ENCODE measurements at regions not wholly inside any gene's neighbourhood (a gene's known extent, or its start where the extent isn't known, plus 50 kb on each side); places are given as distances from the start of the nearest gene placed in this dataset.

DNA sequence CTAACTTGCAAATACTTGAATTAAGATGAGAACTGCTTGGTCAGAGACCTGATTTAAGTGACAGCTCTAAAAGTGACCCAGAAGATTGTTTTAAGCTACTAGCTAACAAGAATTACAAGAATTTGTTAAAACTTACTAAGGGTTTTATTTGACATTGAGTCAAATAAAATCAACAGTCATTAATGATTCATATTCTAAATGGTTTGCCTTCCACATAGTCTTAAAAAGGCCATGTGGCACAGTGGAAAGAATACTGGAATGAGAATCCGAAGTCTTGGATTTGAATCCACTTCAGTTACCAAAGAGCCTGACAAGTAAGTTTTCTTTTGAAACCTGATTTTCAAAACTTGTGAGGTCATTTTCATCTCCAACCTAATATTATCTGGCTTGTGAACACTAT is 489.3 kb downstream of the ADCYAP1 start:
- H4K12ac ChIP-seq (ENCODE audit: low read depth, low read length) = no peak overlapping the region

DNA sequence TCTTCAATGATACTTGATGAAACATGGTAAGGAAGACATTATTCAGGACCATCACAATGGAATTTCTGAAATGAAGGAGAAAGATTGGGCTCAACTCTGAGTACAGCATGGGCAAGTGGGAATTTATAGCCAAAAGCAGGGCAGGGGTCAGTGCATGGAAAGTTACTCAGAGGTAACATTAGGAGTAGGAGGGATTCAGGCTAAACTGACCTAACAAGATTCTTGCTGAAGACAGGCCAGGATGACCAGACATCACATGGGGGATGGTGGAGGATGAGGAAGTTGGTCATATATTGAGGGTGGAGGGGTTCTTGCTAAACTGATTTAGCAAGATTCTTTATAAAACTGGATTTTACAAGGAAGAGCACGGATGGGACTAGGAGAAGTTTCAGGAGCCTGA is 489.8 kb downstream of the ADCYAP1 start:
- H2AFZ ChIP-seq (ENCODE audit: insufficient read depth, low read length, poor library complexity) = no peak overlapping the region
- peaks cover 3 to 9% of the 10 kb centered on the region in 2 experiments for H3K4me1 ChIP-seq (ENCODE audit: control insufficient read depth in 1 of 2, insufficient read depth in 2 of 2, low read length in 2 of 2)
- no peaks in the 10 kb centered on the region for H3K36me3 ChIP-seq (ENCODE audit: control insufficient read depth in 1 of 2, insufficient read depth in 2 of 2, low read length in 2 of 2)
- no peak overlapping the region for H2AK5ac ChIP-seq (ENCODE audit: low read length)
- no peak overlapping the region for H3K23ac ChIP-seq (ENCODE audit: low read length)
- H3K9ac ChIP-seq (ENCODE audit: low read length) = no peak overlapping the region
- no peak overlapping the region for H4K91ac ChIP-seq (ENCODE audit: low read depth, low read length)
- no peak overlapping the region for H2BK12ac ChIP-seq (ENCODE audit: low read length)
- no peak overlapping the region for H3K4me3 ChIP-seq (ENCODE audit: low read depth, low read length)
- H3K27me3 ChIP-seq (ENCODE audit: insufficient read depth, low read length) = no peaks in the 10 kb centered on the region
- H3K18ac ChIP-seq (ENCODE audit: low read length) = no peak overlapping the region
- H4K12ac ChIP-seq (ENCODE audit: low read depth, low read length) = no peak overlapping the region
- no peaks in the 10 kb centered on the region for H3K9me3 ChIP-seq (ENCODE audit: insufficient read depth, low read depth, low read length)
- H3K4me2 ChIP-seq (ENCODE audit: low read length) = peak overlapping the region; percentile 10
- peak; percentile 41 to 76 for DNase-seq
- WGBS (ENCODE audit: extremely low coverage, insufficient coverage, insufficient read length) = no CpG with 5 or more reads among the region's 1 CpG
- H2BK120ac ChIP-seq (ENCODE audit: insufficient read depth, low read length, poor library complexity) = no peak overlapping the region
- no peaks in the 10 kb centered on the region for H3K79me1 ChIP-seq (ENCODE audit: low read length)
- H3K79me2 ChIP-seq (ENCODE audit: control insufficient read depth, insufficient read depth, low read length, poor library complexity) = no peaks in the 10 kb centered on the region
- H3K27ac ChIP-seq (ENCODE audit: low read depth, low read length) = no peak overlapping the region
- no peak overlapping the region for H3K4ac ChIP-seq (ENCODE audit: low read depth, low read length)
- no peak overlapping the region for H3K14ac ChIP-seq (ENCODE audit: low read length)
- peak overlapping the region; percentile 56 for H4K8ac ChIP-seq (ENCODE audit: low read depth, low read length)
- H2BK5ac ChIP-seq (ENCODE audit: low read depth, low read length, poor library complexity) = no peak overlapping the region

More for the DNA sequence above, 489.3 kb downstream of the ADCYAP1 start:
- H3K18ac ChIP-seq (ENCODE audit: low read length) = no peak overlapping the region
- no peak overlapping the region for H2BK5ac ChIP-seq (ENCODE audit: low read depth, low read length, poor library complexity)
- H3K9ac ChIP-seq (ENCODE audit: low read length) = no peak overlapping the region
- no peaks in the 10 kb centered on the region for H3K79me2 ChIP-seq (ENCODE audit: control insufficient read depth, insufficient read depth, low read length, poor library complexity)
- WGBS (ENCODE audit: extremely low coverage, insufficient coverage, insufficient read length) = no CpG with 5 or more reads among the region's 1 CpG
- H2AK5ac ChIP-seq (ENCODE audit: low read length) = no peak overlapping the region
- no peaks in the 10 kb centered on the region for H3K9me3 ChIP-seq (ENCODE audit: insufficient read depth, low read depth, low read length)
- no peaks in the 10 kb centered on the region for H3K36me3 ChIP-seq (ENCODE audit: control insufficient read depth in 1 of 2, insufficient read depth in 2 of 2, low read length in 2 of 2)
- H3K4me1 ChIP-seq (ENCODE audit: control insufficient read depth in 1 of 2, insufficient read depth in 2 of 2, low read length in 2 of 2) = peaks cover 3 to 9% of the 10 kb centered on the region in 2 experiments
- H3K27ac ChIP-seq (ENCODE audit: low read depth, low read length) = no peak overlapping the region
- H3K4ac ChIP-seq (ENCODE audit: low read depth, low read length) = no peak overlapping the region
- H3K14ac ChIP-seq (ENCODE audit: low read length) = no peak overlapping the region
- no peaks in the 10 kb centered on the region for H3K27me3 ChIP-seq (ENCODE audit: insufficient read depth, low read length)
- no peak overlapping the region for H2BK120ac ChIP-seq (ENCODE audit: insufficient read depth, low read length, poor library complexity)
- no peak overlapping the region for H3K4me3 ChIP-seq (ENCODE audit: low read depth, low read length)
- no peak overlapping the region for H2BK12ac ChIP-seq (ENCODE audit: low read length)
- no peak overlapping the region for H3K23ac ChIP-seq (ENCODE audit: low read length)
- no peak overlapping the region for H2AFZ ChIP-seq (ENCODE audit: insufficient read depth, low read length, poor library complexity)
- H3K4me2 ChIP-seq (ENCODE audit: low read length) = no peak overlapping the region
- DNase-seq = peak in 1 of 2 donors; percentile 1
- H4K91ac ChIP-seq (ENCODE audit: low read depth, low read length) = no peak overlapping the region
- H4K8ac ChIP-seq (ENCODE audit: low read depth, low read length) = no peak overlapping the region
- H3K79me1 ChIP-seq (ENCODE audit: low read length) = no peaks in the 10 kb centered on the region

DNA sequence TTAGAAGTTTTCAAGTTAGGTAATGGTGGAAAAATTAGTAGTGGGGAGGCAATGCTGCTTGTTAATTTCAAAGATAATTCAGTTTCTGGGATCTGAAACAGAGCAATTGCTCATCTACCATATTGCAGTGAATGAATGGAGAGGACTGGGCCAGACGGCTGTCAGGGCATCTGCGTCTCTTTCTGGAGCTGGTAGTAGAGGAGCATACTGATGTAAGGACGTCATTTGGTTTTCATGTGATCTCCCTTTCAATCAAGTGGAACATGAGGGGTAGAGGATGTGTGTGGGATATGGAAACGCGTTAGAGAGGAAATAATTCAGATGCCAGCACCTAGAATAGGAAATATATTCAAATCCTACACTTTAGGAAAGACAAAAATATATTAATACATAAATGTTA is 490.3 kb downstream of the ADCYAP1 start:
- Histone ChIP-seq H2BK120ac (ENCODE audit: insufficient read depth, low read length, poor library complexity) (no peak overlapping the region), H3K36me3 (ENCODE audit: control insufficient read depth in 1 of 2, insufficient read depth in 2 of 2, low read length in 2 of 2) (no peaks in the 10 kb centered on the region), H3K9me3 (ENCODE audit: insufficient read depth, low read depth, low read length) (no peaks in the 10 kb centered on the region), H3K79me1 (ENCODE audit: low read length) (no peaks in the 10 kb centered on the region), H3K4me1 (ENCODE audit: control insufficient read depth in 1 of 2, insufficient read depth in 2 of 2, low read length in 2 of 2) (peaks cover 3 to 9% of the 10 kb centered on the region in 2 experiments), H3K4me3 (ENCODE audit: low read depth, low read length) (no peak overlapping the region), H3K23ac (ENCODE audit: low read length) (no peak overlapping the region), H2BK12ac (ENCODE audit: low read length) (peak overlapping the region; percentile 72), H4K91ac (ENCODE audit: low read depth, low read length) (peak overlapping the region; percentile 57), H3K18ac (ENCODE audit: low read length) (no peak overlapping the region), H3K27ac (ENCODE audit: low read depth, low read length) (no peak overlapping the region), H4K12ac (ENCODE audit: low read depth, low read length) (no peak overlapping the region), H3K4ac (ENCODE audit: low read depth, low read length) (no peak overlapping the region), H4K8ac (ENCODE audit: low read depth, low read length) (no peak overlapping the region), H3K14ac (ENCODE audit: low read length) (no peak overlapping the region), H2BK5ac (ENCODE audit: low read depth, low read length, poor library complexity) (no peak overlapping the region), H3K4me2 (ENCODE audit: low read length) (no peak overlapping the region), H3K27me3 (ENCODE audit: insufficient read depth, low read length) (no peaks in the 10 kb centered on the region), H2AFZ (ENCODE audit: insufficient read depth, low read length, poor library complexity) (no peak overlapping the region), H3K9ac (ENCODE audit: low read length) (no peak overlapping the region), H2AK5ac (ENCODE audit: low read length) (no peak overlapping the region), H3K79me2 (ENCODE audit: control insufficient read depth, insufficient read depth, low read length, poor library complexity) (no peaks in the 10 kb centered on the region)
- peak; percentile 13 to 66 for DNase-seq
- WGBS (ENCODE audit: extremely low coverage, insufficient coverage, insufficient read length) = no CpG with 5 or more reads among the region's 5 CpGs

DNA sequence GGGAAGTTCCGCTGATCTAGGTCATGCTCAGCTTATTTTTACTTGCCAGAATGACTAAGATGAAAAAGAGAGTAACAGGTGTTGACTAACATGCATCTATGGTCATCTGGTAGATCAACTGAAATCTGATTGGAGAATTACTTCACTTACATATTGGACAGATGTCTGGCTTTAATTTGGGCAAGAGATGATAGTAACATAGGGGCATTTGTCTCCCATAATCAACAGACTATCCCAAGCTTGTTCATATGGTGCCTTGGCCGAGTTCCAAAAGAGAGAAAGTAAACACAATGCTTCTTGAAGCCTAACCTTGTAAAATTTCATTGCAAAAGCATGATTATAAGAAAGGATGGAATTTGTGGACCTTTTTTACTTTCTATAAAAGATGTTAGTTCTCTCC is 503.7 kb downstream of the ADCYAP1 start:
- no CpG with 5 or more reads among the region's 2 CpGs for WGBS (ENCODE audit: extremely low coverage, insufficient coverage, insufficient read length)
- no peak overlapping the region for H3K9ac ChIP-seq (ENCODE audit: low read length)
- H3K4me2 ChIP-seq (ENCODE audit: low read length) = no peak overlapping the region
- no peak overlapping the region for H2BK5ac ChIP-seq (ENCODE audit: low read depth, low read length, poor library complexity)
- H3K79me2 ChIP-seq (ENCODE audit: control insufficient read depth, insufficient read depth, low read length, poor library complexity) = no peaks in the 10 kb centered on the region
- no peak overlapping the region for H4K91ac ChIP-seq (ENCODE audit: low read depth, low read length)
- H3K14ac ChIP-seq (ENCODE audit: low read length) = no peak overlapping the region
- H2BK12ac ChIP-seq (ENCODE audit: low read length) = no peak overlapping the region
- no peaks in the 10 kb centered on the region for H3K36me3 ChIP-seq (ENCODE audit: control insufficient read depth in 1 of 2, insufficient read depth in 2 of 2, low read length in 2 of 2)
- H3K27me3 ChIP-seq (ENCODE audit: insufficient read depth, low read length) = no peaks in the 10 kb centered on the region
- no peaks in the 10 kb centered on the region for H3K4me1 ChIP-seq (ENCODE audit: control insufficient read depth in 1 of 2, insufficient read depth in 2 of 2, low read length in 2 of 2)
- no peak overlapping the region for H3K4ac ChIP-seq (ENCODE audit: low read depth, low read length)
- H2BK120ac ChIP-seq (ENCODE audit: insufficient read depth, low read length, poor library complexity) = no peak overlapping the region
- H3K18ac ChIP-seq (ENCODE audit: low read length) = no peak overlapping the region
- no peak overlapping the region for H3K4me3 ChIP-seq (ENCODE audit: low read depth, low read length)
- no peak overlapping the region for H4K12ac ChIP-seq (ENCODE audit: low read depth, low read length)
- H4K8ac ChIP-seq (ENCODE audit: low read depth, low read length) = no peak overlapping the region
- DNase-seq = no peak
- H2AFZ ChIP-seq (ENCODE audit: insufficient read depth, low read length, poor library complexity) = no peak overlapping the region
- no peak overlapping the region for H2AK5ac ChIP-seq (ENCODE audit: low read length)
- no peaks in the 10 kb centered on the region for H3K9me3 ChIP-seq (ENCODE audit: insufficient read depth, low read depth, low read length)
- H3K27ac ChIP-seq (ENCODE audit: low read depth, low read length) = no peak overlapping the region
- H3K79me1 ChIP-seq (ENCODE audit: low read length) = no peaks in the 10 kb centered on the region
- no peak overlapping the region for H3K23ac ChIP-seq (ENCODE audit: low read length)

Measured in trophoblast cell (in vitro differentiated cells and primary cell).